ENCODE measurements at regions not wholly inside any gene's neighbourhood (a gene's known extent, or its start where the extent isn't known, plus 50 kb on each side); places are given as distances from the start of the nearest gene placed in this dataset.

DNA sequence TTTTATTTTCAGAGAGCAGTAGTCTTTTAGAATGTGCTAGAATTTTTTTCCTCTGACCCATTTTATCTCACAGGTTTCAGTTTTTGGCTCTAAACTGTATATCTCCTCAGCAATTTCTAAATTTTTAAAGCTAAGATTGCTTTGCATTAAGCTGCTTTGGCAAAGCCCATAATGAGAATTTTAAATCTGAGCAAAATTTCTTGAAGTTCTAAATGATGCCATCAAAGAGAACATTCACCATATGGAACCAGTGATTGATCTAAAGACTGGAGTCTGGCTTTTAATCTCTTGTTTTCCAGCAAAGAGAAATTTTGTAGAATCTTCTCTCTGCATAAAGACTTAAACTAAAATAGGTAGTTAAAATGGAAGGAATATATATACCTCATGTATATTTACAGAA, 313.6 kb downstream of the TBC1D32 start:
- no peak for DNase-seq (ENCODE audit: low read depth)
- TF ChIP-seq, protein P1, sequence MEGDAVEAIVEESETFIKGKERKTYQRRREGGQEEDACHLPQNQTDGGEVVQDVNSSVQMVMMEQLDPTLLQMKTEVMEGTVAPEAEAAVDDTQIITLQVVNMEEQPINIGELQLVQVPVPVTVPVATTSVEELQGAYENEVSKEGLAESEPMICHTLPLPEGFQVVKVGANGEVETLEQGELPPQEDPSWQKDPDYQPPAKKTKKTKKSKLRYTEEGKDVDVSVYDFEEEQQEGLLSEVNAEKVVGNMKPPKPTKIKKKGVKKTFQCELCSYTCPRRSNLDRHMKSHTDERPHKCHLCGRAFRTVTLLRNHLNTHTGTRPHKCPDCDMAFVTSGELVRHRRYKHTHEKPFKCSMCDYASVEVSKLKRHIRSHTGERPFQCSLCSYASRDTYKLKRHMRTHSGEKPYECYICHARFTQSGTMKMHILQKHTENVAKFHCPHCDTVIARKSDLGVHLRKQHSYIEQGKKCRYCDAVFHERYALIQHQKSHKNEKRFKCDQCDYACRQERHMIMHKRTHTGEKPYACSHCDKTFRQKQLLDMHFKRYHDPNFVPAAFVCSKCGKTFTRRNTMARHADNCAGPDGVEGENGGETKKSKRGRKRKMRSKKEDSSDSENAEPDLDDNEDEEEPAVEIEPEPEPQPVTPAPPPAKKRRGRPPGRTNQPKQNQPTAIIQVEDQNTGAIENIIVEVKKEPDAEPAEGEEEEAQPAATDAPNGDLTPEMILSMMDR (IDR thresholded peaks at IDR 0.05; ENCODE audit: insufficient read depth, low read length), result no peak
- no peak overlapping the region for H3K4me3 ChIP-seq (ENCODE audit: low read depth, low read length)

DNA sequence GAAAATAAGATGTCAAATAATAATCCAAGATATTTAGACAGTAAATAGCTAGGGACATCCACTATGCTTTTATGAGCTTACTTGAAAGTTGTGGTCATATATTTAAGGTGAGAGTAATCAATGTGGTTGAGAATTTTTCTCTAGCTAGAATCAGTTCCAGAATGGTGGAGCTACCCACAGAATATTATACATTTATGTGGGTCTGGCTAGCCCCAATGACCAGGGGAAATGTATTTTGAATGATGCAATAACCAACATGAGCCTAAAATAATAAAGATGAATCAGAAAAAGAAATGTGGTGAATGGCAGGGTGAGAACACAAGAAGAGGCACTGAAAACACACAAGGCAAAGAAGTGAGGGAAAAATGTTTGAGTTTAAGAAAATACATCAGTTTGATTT, 325.7 kb downstream of the TBC1D32 start:
- no peak overlapping the region for H3K4me3 ChIP-seq (ENCODE audit: low read depth, low read length)
- no peak for DNase-seq (ENCODE audit: low read depth)
- TF ChIP-seq, protein P1 (IDR thresholded peaks at IDR 0.05; ENCODE audit: insufficient read depth, low read length), result no peak

DNA sequence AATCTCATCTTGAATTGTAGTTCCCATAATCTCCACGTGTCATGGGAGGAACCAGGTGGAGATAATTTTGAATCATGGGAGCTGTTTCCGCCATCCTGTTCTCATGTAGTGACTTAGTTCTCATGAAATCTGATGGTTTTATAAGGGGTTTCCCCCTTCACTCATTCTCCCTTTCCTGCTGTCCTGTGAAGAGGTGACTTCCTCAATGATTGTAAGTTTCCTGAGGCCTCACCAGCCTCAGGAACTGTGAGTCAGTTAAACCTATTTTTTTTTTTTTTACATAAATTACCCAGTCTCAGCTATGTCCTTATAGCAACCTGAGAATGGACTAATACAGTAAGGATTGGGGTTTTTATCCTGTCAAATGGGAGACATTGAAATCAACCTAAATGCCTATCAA, 328.3 kb downstream of the TBC1D32 start:
- no peak for DNase-seq (ENCODE audit: low read depth)
- TF ChIP-seq, protein P1 (IDR thresholded peaks at IDR 0.05; ENCODE audit: insufficient read depth, low read length), result no peak
- no peak overlapping the region for H3K4me3 ChIP-seq (ENCODE audit: low read depth, low read length)

DNA sequence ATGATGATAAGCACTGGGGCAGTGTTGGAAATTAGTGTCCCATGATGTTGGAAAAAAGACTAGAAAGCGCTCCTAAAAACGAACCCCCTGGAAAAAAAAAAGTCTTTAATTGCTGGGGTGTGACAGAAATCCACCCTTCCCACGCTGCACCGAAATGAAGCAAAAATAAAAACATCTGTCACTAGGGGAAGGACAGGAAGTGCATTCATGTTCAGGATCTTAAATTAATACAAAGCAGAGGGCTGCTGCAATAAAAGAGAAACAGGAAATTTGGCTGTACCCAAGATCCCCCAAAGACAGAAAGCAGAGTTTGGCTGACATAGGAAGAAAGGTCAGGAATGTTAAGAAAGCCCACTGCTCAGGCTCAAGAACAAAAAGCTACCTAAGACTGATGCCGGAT, 333.9 kb downstream of the TBC1D32 start:
- DNase-seq (ENCODE audit: low read depth), result no peak
- TF ChIP-seq, protein P1 (IDR thresholded peaks at IDR 0.05; ENCODE audit: insufficient read depth, low read length), result no peak
- H3K4me3 ChIP-seq (ENCODE audit: low read depth, low read length), result no peak overlapping the region

DNA sequence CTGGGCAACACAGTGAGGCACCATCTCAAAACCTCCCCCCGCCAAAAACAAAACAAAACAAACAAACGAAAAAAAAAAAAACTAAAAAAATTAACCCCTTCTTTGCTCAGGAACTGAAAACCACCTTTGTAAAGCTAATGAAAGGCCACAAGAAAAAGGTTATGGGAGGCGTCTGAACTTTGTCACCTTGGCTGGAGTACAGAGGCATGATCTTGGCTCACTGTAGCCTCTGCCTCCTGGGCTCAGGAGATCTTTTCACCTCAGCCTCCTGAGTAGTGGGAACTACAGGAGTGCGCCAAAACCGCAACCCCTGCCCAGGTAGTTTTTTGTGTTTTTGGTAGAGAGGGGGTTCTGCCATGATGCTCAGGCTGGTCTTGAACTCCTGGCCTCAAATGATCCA, 337.9 kb downstream of the TBC1D32 start:
- TF ChIP-seq, protein P1 (IDR thresholded peaks at IDR 0.05; ENCODE audit: insufficient read depth, low read length), result no peak
- no peak overlapping the region for H3K4me3 ChIP-seq (ENCODE audit: low read depth, low read length)
- DNase-seq (ENCODE audit: low read depth), result no peak

DNA sequence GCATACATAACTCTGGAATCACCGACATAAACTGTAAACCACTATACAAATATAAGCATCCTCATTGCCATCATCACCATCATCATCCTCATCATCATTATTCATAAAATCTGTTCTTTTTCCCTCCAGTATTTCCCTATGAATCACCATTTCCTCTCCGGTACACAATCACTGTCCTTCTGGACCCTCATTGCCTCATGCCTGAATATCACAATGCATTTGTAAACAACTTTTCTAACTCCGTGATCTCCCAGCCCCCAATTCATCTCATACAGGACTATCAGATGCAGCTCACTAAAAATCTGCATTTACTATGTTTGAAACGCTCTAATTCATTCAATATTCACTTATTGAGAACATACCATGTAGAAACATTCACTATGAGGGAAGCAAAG, 339.7 kb downstream of the TBC1D32 start:
- no peak for DNase-seq (ENCODE audit: low read depth)

More for the DNA sequence above, 339.7 kb downstream of the TBC1D32 start:
- TF ChIP-seq, protein P1 (IDR thresholded peaks at IDR 0.05; ENCODE audit: insufficient read depth, low read length), result no peak
- no peak overlapping the region for H3K4me3 ChIP-seq (ENCODE audit: low read depth, low read length)

Measured in fibroblast of the aortic adventitia (primary cell).